Suprapubic skin (tissue), 4 donors: ENCODE measurements at regions not wholly inside any gene's neighbourhood (a gene's known extent, or its start where the extent isn't known, plus 50 kb on each side); places are given as distances from the start of the nearest gene placed in this dataset.
A peak's percentile ranks its signal among the peaks of the same experiment; 100 is the strongest.

ENCODE experiments used
- DNase-seq, 2 donors: peaks; one replicate each; pipeline ENCODE4 v3.0.0-alpha.2; 2019; ENCODE audit warnings: low spot score in 2 of 2
- H3K27ac ChIP-seq: fragments of 200-600 bp; sonication (generic); one replicate; pipeline ENCODE4 v1.5.1; 2019
- H3K27me3 ChIP-seq: fragments of 200-600 bp; sonication (generic); one replicate; pipeline ENCODE4 v1.5.1; 2019
- H3K36me3 ChIP-seq: fragments of 200-600 bp; sonication (generic); one replicate; pipeline ENCODE4 v1.5.1; 2019
- H3K4me1 ChIP-seq: fragments of 200-600 bp; sonication (generic); one replicate; pipeline ENCODE4 v1.5.1; 2019
- H3K4me3 ChIP-seq: fragments of 200-600 bp; sonication (generic); one replicate; pipeline ENCODE4 v1.5.1; 2019; ENCODE audit warnings: mild to moderate bottlenecking
- H3K9me3 ChIP-seq: fragments of 200-600 bp; sonication (generic); one replicate; pipeline ENCODE4 v1.5.1; 2019
- CTCF ChIP-seq, 2 donors: fragments of 200-600 bp in 1 of 2; fragments of 450-650 bp in 1 of 2; sonication (generic) in 1 of 2; IDR thresholded peaks; one replicate each; pipeline ENCODE4 v1.5.1; 2016 to 2019; ENCODE audit warnings: antibody characterized with exemption in 2 of 2, mild to moderate bottlenecking in 1 of 2, moderate library complexity in 1 of 2
- EP300 ChIP-seq: sonication (generic); formaldehyde crosslinking; IDR thresholded peaks from one replicate; pipeline ENCODE4 v1.6.1; 2017; ENCODE audit warnings: antibody characterized with exemption
- POLR2A ChIP-seq, 2 donors: fragments of 450-650 bp; IDR thresholded peaks; one replicate each; pipeline ENCODE4 v1.6.1; 2017; ENCODE audit warnings: antibody characterized with exemption in 2 of 2, mild to moderate bottlenecking in 2 of 2, moderate library complexity in 2 of 2
- POLR2AphosphoS5 ChIP-seq, 3 donors: sonication (generic); formaldehyde crosslinking; IDR thresholded peaks; one replicate each; pipeline ENCODE4 v1.6.1; 2017; ENCODE audit warnings: antibody characterized with exemption in 3 of 3
- WGBS: methylation state at CpG from one replicate; pipeline ENCODE4 v1.1.5; 2018; 5-methylcytosine and 5-hydroxymethylcytosine counted together

- TF ChIP-seq EP300, result no peak
- TF ChIP-seq POLR2AphosphoS5 (IDR thresholded peaks at IDR 0.05), result no peak
- TF ChIP-seq CTCF (IDR thresholded peaks at IDR 0.05), result no peak
- TF ChIP-seq POLR2A (IDR thresholded peaks at IDR 0.05), result no peak
- Histone ChIP-seq H3K27me3 (no peaks in the 10 kb centered on the region), H3K4me1 (peaks cover 34% of the 10 kb centered on the region), H3K27ac (peak overlapping the region; percentile 8), H3K36me3 (no peaks in the 10 kb centered on the region), H3K9me3 (no peaks in the 10 kb centered on the region), H3K4me3 (no peak overlapping the region)
- 36% methylated on average over 3 of the region's 3 CpGs for WGBS
- DNase-seq, result no peak
Measured at GRCh38 chr5:135662061-135662481, 83.3 kb upstream of the CXCL14 start.

- 24% methylated on average over 3 of the region's 3 CpGs for WGBS
- H3K27ac ChIP-seq, result peak overlapping the region; percentile 1
- no peak for DNase-seq
Measured at GRCh38 chr5:135660826-135661575, 82.2 kb upstream of the CXCL14 start.

GRCh38 chr5:135657536-135658305 is 78.9 kb upstream of the CXCL14 start:
- no peaks in the 10 kb centered on the region for H3K27me3 ChIP-seq
- WGBS, result 50% methylated on average over 3 of the region's 3 CpGs
- no peaks in the 10 kb centered on the region for H3K9me3 ChIP-seq
- DNase-seq, result no peak
- no peak for TF ChIP-seq CTCF (IDR thresholded peaks at IDR 0.05)
- TF ChIP-seq POLR2A (IDR thresholded peaks at IDR 0.05), result no peak
- TF ChIP-seq POLR2AphosphoS5 (IDR thresholded peaks at IDR 0.05), result no peak
- TF ChIP-seq EP300, result no peak
- no peak overlapping the region for H3K27ac ChIP-seq
- peaks cover 33% of the 10 kb centered on the region for H3K4me1 ChIP-seq
- H3K36me3 ChIP-seq, result no peaks in the 10 kb centered on the region
- H3K4me3 ChIP-seq, result no peak overlapping the region

More at GRCh38 chr5:135660826-135661575, 82.2 kb upstream of the CXCL14 start:
- no peak for TF ChIP-seq EP300
- no peak for TF ChIP-seq POLR2A (IDR thresholded peaks at IDR 0.05)
- TF ChIP-seq CTCF (IDR thresholded peaks at IDR 0.05), result no peak
- no peak for TF ChIP-seq POLR2AphosphoS5 (IDR thresholded peaks at IDR 0.05)
- Histone ChIP-seq H3K9me3 (no peaks in the 10 kb centered on the region), H3K36me3 (no peaks in the 10 kb centered on the region), H3K4me1 (peaks cover 29% of the 10 kb centered on the region), H3K27me3 (no peaks in the 10 kb centered on the region), H3K4me3 (no peak overlapping the region)

GRCh38 chr5:135655468-135655815 is 76.7 kb upstream of the CXCL14 start:
- H3K27ac ChIP-seq, result no peak overlapping the region
- no peak for DNase-seq
- WGBS, result 62% methylated on average over 4 of the region's 4 CpGs
- H3K4me1 ChIP-seq, result peaks cover 20% of the 10 kb centered on the region
- H3K36me3 ChIP-seq, result no peaks in the 10 kb centered on the region
- TF ChIP-seq EP300, result no peak
- no peak for TF ChIP-seq CTCF (IDR thresholded peaks at IDR 0.05)
- no peaks in the 10 kb centered on the region for H3K27me3 ChIP-seq
- no peak overlapping the region for H3K4me3 ChIP-seq
- H3K9me3 ChIP-seq, result no peaks in the 10 kb centered on the region

- no peaks in the 10 kb centered on the region for H3K27me3 ChIP-seq
- peak overlapping the region; percentile 44 for H3K27ac ChIP-seq
- WGBS, result 59% methylated on average over 12 of the region's 12 CpGs
- no peaks in the 10 kb centered on the region for H3K9me3 ChIP-seq
- no peak overlapping the region for H3K4me3 ChIP-seq
- no peak for DNase-seq
- no peaks in the 10 kb centered on the region for H3K36me3 ChIP-seq
- peaks cover 21% of the 10 kb centered on the region for H3K4me1 ChIP-seq
- TF ChIP-seq POLR2AphosphoS5 (IDR thresholded peaks at IDR 0.05) (no peak), POLR2A (IDR thresholded peaks at IDR 0.05) (no peak), CTCF (IDR thresholded peaks at IDR 0.05) (no peak), EP300 (no peak)
Measured at GRCh38 chr5:135654761-135655467, 76.1 kb upstream of the CXCL14 start.
